KMS-11 (cell line): ENCODE measurements at regions not wholly inside any gene's neighbourhood (a gene's known extent, or its start where the extent isn't known, plus 50 kb on each side); places are given as distances from the start of the nearest gene placed in this dataset.

Experiments
- H2AFZ ChIP-seq: fragments of 200-600 bp; sonication (generic); 2 replicates; pipeline ENCODE4 v1.6.1; 2016; ENCODE audit warnings: antibody characterized with exemption, mixed run types, low read depth
- H3K27ac ChIP-seq: fragments of 200-600 bp; sonication (generic); 2 replicates; pipeline ENCODE4 v1.6.1; 2016; ENCODE audit warnings: mild to moderate bottlenecking, mixed run types
- H3K27me3 ChIP-seq: fragments of 200-600 bp; sonication (generic); 2 replicates; pipeline ENCODE4 v1.6.1; 2017; ENCODE audit warnings: mild to moderate bottlenecking, low read depth, mixed run types, moderate library complexity; ENCODE audit not compliant: insufficient read depth
- H3K36me3 ChIP-seq: fragments of 200-600 bp; sonication (generic); 2 replicates; pipeline ENCODE4 v1.6.1; 2017; ENCODE audit warnings: mild to moderate bottlenecking, mixed run types; ENCODE audit not compliant: insufficient read depth
- H3K4me1 ChIP-seq: fragments of 200-600 bp; sonication (generic); 2 replicates; pipeline ENCODE4 v1.6.1; 2016; ENCODE audit warnings: mild to moderate bottlenecking, low read depth, mixed run types; ENCODE audit not compliant: poor library complexity, severe bottlenecking
- H3K4me2 ChIP-seq: fragments of 200-600 bp; sonication (generic); 2 replicates; pipeline ENCODE4 v1.7.0; 2016; ENCODE audit warnings: mild to moderate bottlenecking, mixed run types
- H3K4me3 ChIP-seq: fragments of 200-600 bp; sonication (generic); IDR thresholded peaks from 2 replicates; pipeline ENCODE4 v1.6.1; 2017; ENCODE audit warnings: low read depth, low read length, mixed read lengths; ENCODE audit not compliant: insufficient read depth
- H3K79me2 ChIP-seq: fragments of 200-600 bp; sonication (generic); 2 replicates; pipeline ENCODE4 v1.6.1; 2016; ENCODE audit warnings: low read depth, mixed run types; ENCODE audit not compliant: insufficient read depth
- H3K9ac ChIP-seq: fragments of 200-600 bp; sonication (generic); 2 replicates; pipeline ENCODE4 v1.6.1; 2016; ENCODE audit warnings: mild to moderate bottlenecking, mixed run types
- H4K20me1 ChIP-seq: fragments of 200-600 bp; sonication (generic); 2 replicates; pipeline ENCODE4 v1.6.1; 2016; ENCODE audit warnings: mild to moderate bottlenecking, mixed run types; ENCODE audit not compliant: insufficient read depth
- CTCF ChIP-seq: fragments of 200-600 bp; sonication (generic); conservative IDR thresholded peaks from 2 replicates; pipeline ENCODE4 v1.6.1; 2017; ENCODE audit warnings: low read depth, mild to moderate bottlenecking, antibody characterized with exemption, low read length, moderate library complexity, mixed read lengths

GRCh38 chr6:90739802-90740201 lies 152.9 kb upstream of the MAP3K7 start:
- no peaks in the 10 kb centered on the region for H4K20me1 ChIP-seq
- TF ChIP-seq CTCF, result no peak
- no peak overlapping the region for H3K4me2 ChIP-seq
- no peak overlapping the region for H2AFZ ChIP-seq
- no peaks in the 10 kb centered on the region for H3K36me3 ChIP-seq
- no peaks in the 10 kb centered on the region for H3K27me3 ChIP-seq
- H3K9ac ChIP-seq, result no peak overlapping the region
- H3K27ac ChIP-seq, result no peak overlapping the region
- H3K79me2 ChIP-seq, result no peaks in the 10 kb centered on the region
- H3K4me1 ChIP-seq, result no peaks in the 10 kb centered on the region
- no peak overlapping the region for H3K4me3 ChIP-seq

- Histone ChIP-seq H3K4me3 (no peak overlapping the region), H3K36me3 (no peaks in the 10 kb centered on the region), H2AFZ (no peak overlapping the region), H4K20me1 (no peaks in the 10 kb centered on the region), H3K27me3 (no peaks in the 10 kb centered on the region), H3K4me2 (no peak overlapping the region), H3K4me1 (no peaks in the 10 kb centered on the region), H3K79me2 (no peaks in the 10 kb centered on the region), H3K27ac (no peak overlapping the region), H3K9ac (no peak overlapping the region)
- TF ChIP-seq CTCF, result no peak
Observed at GRCh38 chr6:90739339-90739738, 152.5 kb upstream of the MAP3K7 start.

GRCh38 chr6:90730151-90730673 lies 143.3 kb upstream of the MAP3K7 start:
- TF ChIP-seq CTCF, result no peak
- Histone ChIP-seq H3K4me1 (peaks cover 19% of the 10 kb centered on the region), H3K4me2 (peak overlapping the region; percentile 59), H3K27me3 (no peaks in the 10 kb centered on the region), H2AFZ (peak overlapping the region; percentile 48; the same call in 1 of the 2 replicates), H3K4me3 (no peak overlapping the region), H3K36me3 (no peaks in the 10 kb centered on the region), H3K9ac (no peak overlapping the region), H3K79me2 (no peaks in the 10 kb centered on the region), H3K27ac (peak overlapping the region; percentile 55), H4K20me1 (no peaks in the 10 kb centered on the region)

GRCh38 chr6:90729057-90729456 lies 142.2 kb upstream of the MAP3K7 start:
- Histone ChIP-seq H2AFZ (no peak overlapping the region), H3K9ac (no peak overlapping the region), H3K4me1 (peaks cover 19% of the 10 kb centered on the region), H3K79me2 (no peaks in the 10 kb centered on the region), H3K4me3 (no peak overlapping the region), H3K4me2 (no peak overlapping the region), H3K27ac (no peak overlapping the region), H3K36me3 (no peaks in the 10 kb centered on the region), H4K20me1 (no peaks in the 10 kb centered on the region), H3K27me3 (no peaks in the 10 kb centered on the region)
- TF ChIP-seq CTCF, result no peak
